ENCODE measurements at regions not wholly inside any gene's neighbourhood (a gene's known extent, or its start where the extent isn't known, plus 50 kb on each side); places are given as distances from the start of the nearest gene placed in this dataset.

DNA sequence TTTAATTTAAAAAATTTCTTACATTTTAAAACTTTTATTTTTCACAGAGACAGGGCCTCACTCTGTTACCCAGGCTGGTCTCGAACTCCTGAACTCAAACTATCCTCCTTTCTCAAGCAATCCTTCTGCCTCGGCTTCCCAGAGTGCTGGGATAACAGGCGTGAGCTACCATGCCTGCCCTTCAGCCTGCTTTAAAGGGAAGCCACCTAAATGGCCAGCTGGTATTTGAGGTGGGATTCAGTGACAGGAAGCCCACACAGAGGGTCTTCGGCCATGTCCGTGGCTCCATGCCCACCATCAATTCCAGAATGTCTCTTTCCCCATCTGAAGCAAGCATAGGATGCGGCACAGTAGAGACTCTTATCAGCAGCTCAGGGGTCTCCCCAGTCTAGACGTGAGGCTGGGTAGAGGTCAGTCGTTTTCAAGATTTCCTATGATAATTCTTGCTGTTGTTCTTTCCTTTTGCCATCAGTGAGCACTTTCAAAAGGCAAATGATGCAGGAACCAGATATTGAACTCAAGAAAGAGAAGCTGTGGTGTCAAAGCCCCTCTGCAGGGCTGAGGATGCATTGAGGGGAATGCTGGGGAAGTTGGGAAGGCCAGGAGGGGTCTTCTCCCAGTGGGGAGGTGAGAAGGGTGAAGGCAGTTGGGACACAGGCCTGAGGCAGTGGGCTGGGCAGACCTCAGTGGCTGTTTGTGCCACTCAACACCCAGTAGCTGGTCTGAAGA is 291.5 kb upstream of the IGFBP3 start:
- Histone ChIP-seq H2BK5ac (ENCODE audit: low read depth, low read length, poor library complexity) (no peak overlapping the region), H2AFZ (ENCODE audit: insufficient read depth, low read length, poor library complexity) (no peak overlapping the region), H4K8ac (ENCODE audit: low read depth, low read length) (no peak overlapping the region), H3K79me1 (ENCODE audit: low read length) (peaks cover 4% of the 10 kb centered on the region), H3K27ac (ENCODE audit: low read depth, low read length) (no peak overlapping the region), H3K9me3 (ENCODE audit: insufficient read depth, low read depth, low read length) (no peaks in the 10 kb centered on the region), H3K4me3 (ENCODE audit: low read depth, low read length) (no peak overlapping the region), H3K4ac (ENCODE audit: low read depth, low read length) (no peak overlapping the region), H3K27me3 (ENCODE audit: insufficient read depth, low read length) (no peaks in the 10 kb centered on the region), H3K4me1 (ENCODE audit: control insufficient read depth in 1 of 2, insufficient read depth in 2 of 2, low read length in 2 of 2) (peaks cover 6 to 7% of the 10 kb centered on the region in 2 experiments), H3K79me2 (ENCODE audit: control insufficient read depth, insufficient read depth, low read length, poor library complexity) (peaks cover 1% of the 10 kb centered on the region), H4K12ac (ENCODE audit: low read depth, low read length) (no peak overlapping the region), H2AK5ac (ENCODE audit: low read length) (peak overlapping the region; percentile 79), H3K4me2 (ENCODE audit: low read length) (no peak overlapping the region), H3K18ac (ENCODE audit: low read length) (no peak overlapping the region), H2BK120ac (ENCODE audit: insufficient read depth, low read length, poor library complexity) (no peak overlapping the region), H2BK12ac (ENCODE audit: low read length) (peak overlapping the region; percentile 33), H3K9ac (ENCODE audit: low read length) (no peak overlapping the region), H4K91ac (ENCODE audit: low read depth, low read length) (peak overlapping the region; percentile 45), H3K14ac (ENCODE audit: low read length) (no peak overlapping the region), H3K36me3 (ENCODE audit: control insufficient read depth in 1 of 2, insufficient read depth in 2 of 2, low read length in 2 of 2) (no peaks in the 10 kb centered on the region), H3K23ac (ENCODE audit: low read length) (no peak overlapping the region)
- WGBS (ENCODE audit: extremely low coverage, insufficient coverage, insufficient read length), result no CpG with 5 or more reads among the region's 8 CpGs
- no peak for DNase-seq

DNA sequence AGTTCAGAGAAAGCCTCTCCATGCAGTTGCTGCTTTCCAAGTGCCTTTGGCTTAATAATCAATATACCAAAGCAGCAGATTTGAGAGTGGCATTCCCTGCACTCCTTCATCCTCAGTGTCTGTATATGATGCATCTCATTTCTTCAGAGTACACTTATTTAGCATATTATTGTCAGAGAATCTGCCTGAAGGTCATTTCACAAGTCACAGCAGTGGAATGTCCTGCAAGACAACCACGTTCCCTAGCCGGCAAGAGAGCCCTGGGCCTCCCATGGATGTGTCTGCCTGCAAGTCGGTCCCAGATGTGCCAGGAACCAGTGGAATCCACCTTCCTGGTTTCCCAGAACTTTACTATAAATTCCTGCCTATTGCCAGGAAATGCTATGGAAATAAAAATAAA is 289.4 kb upstream of the IGFBP3 start:
- no CpG with 5 or more reads among the region's 3 CpGs for WGBS (ENCODE audit: extremely low coverage, insufficient coverage, insufficient read length)
- H3K4me3 ChIP-seq (ENCODE audit: low read depth, low read length), result no peak overlapping the region
- H2BK12ac ChIP-seq (ENCODE audit: low read length), result no peak overlapping the region
- no peak overlapping the region for H2BK120ac ChIP-seq (ENCODE audit: insufficient read depth, low read length, poor library complexity)
- no peak overlapping the region for H2AFZ ChIP-seq (ENCODE audit: insufficient read depth, low read length, poor library complexity)
- H3K27me3 ChIP-seq (ENCODE audit: insufficient read depth, low read length), result no peaks in the 10 kb centered on the region
- peaks cover 3 to 6% of the 10 kb centered on the region in 2 experiments for H3K4me1 ChIP-seq (ENCODE audit: control insufficient read depth in 1 of 2, insufficient read depth in 2 of 2, low read length in 2 of 2)
- peak; percentile 70 to 84 for DNase-seq
- peaks cover 1% of the 10 kb centered on the region for H3K79me2 ChIP-seq (ENCODE audit: control insufficient read depth, insufficient read depth, low read length, poor library complexity)
- no peak overlapping the region for H4K12ac ChIP-seq (ENCODE audit: low read depth, low read length)
- no peak overlapping the region for H3K14ac ChIP-seq (ENCODE audit: low read length)
- no peaks in the 10 kb centered on the region for H3K9me3 ChIP-seq (ENCODE audit: insufficient read depth, low read depth, low read length)
- H3K27ac ChIP-seq (ENCODE audit: low read depth, low read length), result no peak overlapping the region
- H3K79me1 ChIP-seq (ENCODE audit: low read length), result peaks cover 2% of the 10 kb centered on the region
- H3K9ac ChIP-seq (ENCODE audit: low read length), result no peak overlapping the region
- no peak overlapping the region for H4K8ac ChIP-seq (ENCODE audit: low read depth, low read length)
- no peak overlapping the region for H3K4me2 ChIP-seq (ENCODE audit: low read length)
- no peak overlapping the region for H4K91ac ChIP-seq (ENCODE audit: low read depth, low read length)
- H2BK5ac ChIP-seq (ENCODE audit: low read depth, low read length, poor library complexity), result no peak overlapping the region
- no peak overlapping the region for H3K4ac ChIP-seq (ENCODE audit: low read depth, low read length)
- H3K36me3 ChIP-seq (ENCODE audit: control insufficient read depth in 1 of 2, insufficient read depth in 2 of 2, low read length in 2 of 2), result no peaks in the 10 kb centered on the region
- H3K18ac ChIP-seq (ENCODE audit: low read length), result no peak overlapping the region
- no peak overlapping the region for H3K23ac ChIP-seq (ENCODE audit: low read length)
- no peak overlapping the region for H2AK5ac ChIP-seq (ENCODE audit: low read length)

DNA sequence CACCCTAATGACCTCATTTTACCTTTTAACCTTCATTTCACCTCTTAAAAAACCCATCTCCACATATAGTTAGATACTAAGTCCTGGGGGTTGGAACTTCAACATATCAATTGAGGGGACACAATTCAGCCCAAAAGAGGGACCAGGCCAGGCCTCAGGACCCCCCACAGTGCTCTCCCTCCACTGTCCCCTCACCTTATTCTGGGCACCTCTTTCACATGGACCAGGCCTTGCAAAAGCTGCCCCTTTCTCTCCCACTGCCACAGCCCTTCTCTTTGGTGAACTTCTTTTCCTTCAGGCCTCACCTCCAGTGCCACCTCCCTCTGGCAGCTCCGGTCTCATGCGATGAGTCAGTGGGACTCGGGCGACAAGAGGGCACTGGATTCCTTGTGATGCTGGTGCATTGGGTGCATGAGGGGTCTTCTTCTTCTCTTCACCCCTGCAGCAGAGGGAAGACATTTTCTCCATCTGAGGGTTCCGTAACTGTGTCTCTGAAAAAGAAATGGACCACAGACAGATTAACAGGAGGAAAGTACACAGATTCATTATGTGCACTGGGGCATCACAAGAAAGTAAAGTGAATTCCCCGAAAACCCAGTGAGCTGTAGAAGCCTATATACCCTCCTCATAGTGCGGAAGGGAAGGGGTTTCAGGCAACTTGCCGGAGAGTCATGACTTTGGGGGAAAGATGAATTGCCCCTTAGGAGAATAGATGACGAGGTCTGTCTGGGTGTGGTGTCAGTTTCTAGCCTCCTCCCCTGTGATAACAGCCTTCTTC is 288.7 kb upstream of the IGFBP3 start:
- no CpG with 5 or more reads among the region's 9 CpGs for WGBS (ENCODE audit: extremely low coverage, insufficient coverage, insufficient read length)
- peak overlapping the region; percentile 16 for H2BK12ac ChIP-seq (ENCODE audit: low read length)
- H2AK5ac ChIP-seq (ENCODE audit: low read length), result no peak overlapping the region
- H3K4me1 ChIP-seq (ENCODE audit: control insufficient read depth in 1 of 2, insufficient read depth in 2 of 2, low read length in 2 of 2), result peaks cover 3 to 8% of the 10 kb centered on the region in 2 experiments
- H3K27me3 ChIP-seq (ENCODE audit: insufficient read depth, low read length), result no peaks in the 10 kb centered on the region
- H3K9me3 ChIP-seq (ENCODE audit: insufficient read depth, low read depth, low read length), result no peaks in the 10 kb centered on the region
- no peak overlapping the region for H2BK5ac ChIP-seq (ENCODE audit: low read depth, low read length, poor library complexity)
- H3K18ac ChIP-seq (ENCODE audit: low read length), result no peak overlapping the region
- peaks cover 1% of the 10 kb centered on the region for H3K79me2 ChIP-seq (ENCODE audit: control insufficient read depth, insufficient read depth, low read length, poor library complexity)
- H3K27ac ChIP-seq (ENCODE audit: low read depth, low read length), result no peak overlapping the region
- no peak overlapping the region for H2AFZ ChIP-seq (ENCODE audit: insufficient read depth, low read length, poor library complexity)
- no peak overlapping the region for H3K4ac ChIP-seq (ENCODE audit: low read depth, low read length)
- H3K4me3 ChIP-seq (ENCODE audit: low read depth, low read length), result no peak overlapping the region
- DNase-seq, result no peak
- no peak overlapping the region for H4K8ac ChIP-seq (ENCODE audit: low read depth, low read length)
- peak overlapping the region; percentile 11 for H4K91ac ChIP-seq (ENCODE audit: low read depth, low read length)
- no peaks in the 10 kb centered on the region for H3K36me3 ChIP-seq (ENCODE audit: control insufficient read depth in 1 of 2, insufficient read depth in 2 of 2, low read length in 2 of 2)
- H3K4me2 ChIP-seq (ENCODE audit: low read length), result no peak overlapping the region
- no peak overlapping the region for H3K23ac ChIP-seq (ENCODE audit: low read length)
- H3K14ac ChIP-seq (ENCODE audit: low read length), result no peak overlapping the region
- peaks cover 2% of the 10 kb centered on the region for H3K79me1 ChIP-seq (ENCODE audit: low read length)
- no peak overlapping the region for H3K9ac ChIP-seq (ENCODE audit: low read length)
- H2BK120ac ChIP-seq (ENCODE audit: insufficient read depth, low read length, poor library complexity), result no peak overlapping the region
- H4K12ac ChIP-seq (ENCODE audit: low read depth, low read length), result no peak overlapping the region

DNA sequence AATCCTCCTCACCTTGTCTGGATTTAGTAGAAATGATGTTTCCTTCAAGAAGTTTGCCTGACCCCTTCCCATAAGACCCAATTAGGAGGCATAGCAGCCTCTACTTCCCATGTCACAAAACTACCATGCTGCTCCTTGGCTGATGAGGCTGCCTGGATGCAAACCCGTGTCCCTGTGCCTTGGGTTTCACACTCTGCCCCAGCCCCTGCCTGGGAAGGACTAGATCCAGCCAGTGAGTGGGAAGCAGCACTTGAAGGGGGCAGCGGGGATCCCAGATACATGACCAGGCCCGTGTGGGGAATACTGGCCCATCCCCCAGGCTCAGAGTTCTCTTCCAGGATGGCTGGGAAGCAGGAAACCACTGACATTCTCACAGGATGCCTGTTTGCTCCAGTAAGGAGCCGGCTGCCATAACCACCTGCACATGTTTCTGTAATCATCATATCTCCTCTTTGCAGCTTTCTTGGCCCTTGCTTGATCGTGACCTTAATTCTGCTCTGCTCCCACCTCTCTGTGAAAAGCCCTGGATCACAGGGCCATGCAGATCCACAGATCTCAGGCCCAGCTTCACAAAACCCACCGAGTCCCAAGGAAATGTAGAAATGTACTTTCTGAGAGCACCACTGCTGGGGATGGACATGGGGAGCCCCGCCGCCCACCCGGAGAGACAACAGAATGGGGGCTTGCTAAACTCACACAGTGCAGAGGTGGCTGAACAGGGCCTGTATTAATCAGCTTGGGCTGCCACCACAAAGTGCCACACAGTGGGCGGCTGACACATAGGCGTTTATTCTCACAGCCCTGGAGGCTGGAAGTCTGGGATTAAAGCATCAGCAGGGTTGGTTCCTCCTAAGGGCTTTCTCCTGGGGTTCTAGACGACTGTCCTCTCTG is 287.8 kb upstream of the IGFBP3 start:
- peak overlapping the region; percentile 4 for H4K91ac ChIP-seq (ENCODE audit: low read depth, low read length)
- no peak overlapping the region for H2AFZ ChIP-seq (ENCODE audit: insufficient read depth, low read length, poor library complexity)
- no peak overlapping the region for H2BK120ac ChIP-seq (ENCODE audit: insufficient read depth, low read length, poor library complexity)
- no peak overlapping the region for H3K4me3 ChIP-seq (ENCODE audit: low read depth, low read length)
- no peak for DNase-seq
- H3K14ac ChIP-seq (ENCODE audit: low read length), result no peak overlapping the region
- H3K4me2 ChIP-seq (ENCODE audit: low read length), result no peak overlapping the region
- H3K18ac ChIP-seq (ENCODE audit: low read length), result no peak overlapping the region
- no peak overlapping the region for H3K4ac ChIP-seq (ENCODE audit: low read depth, low read length)
- H3K27me3 ChIP-seq (ENCODE audit: insufficient read depth, low read length), result no peaks in the 10 kb centered on the region
- H2AK5ac ChIP-seq (ENCODE audit: low read length), result no peak overlapping the region
- H3K36me3 ChIP-seq (ENCODE audit: control insufficient read depth in 1 of 2, insufficient read depth in 2 of 2, low read length in 2 of 2), result no peaks in the 10 kb centered on the region
- no CpG with 5 or more reads among the region's 12 CpGs for WGBS (ENCODE audit: extremely low coverage, insufficient coverage, insufficient read length)
- no peak overlapping the region for H3K23ac ChIP-seq (ENCODE audit: low read length)
- H3K9ac ChIP-seq (ENCODE audit: low read length), result no peak overlapping the region
- H4K8ac ChIP-seq (ENCODE audit: low read depth, low read length), result no peak overlapping the region
- no peaks in the 10 kb centered on the region for H3K9me3 ChIP-seq (ENCODE audit: insufficient read depth, low read depth, low read length)
- H3K79me2 ChIP-seq (ENCODE audit: control insufficient read depth, insufficient read depth, low read length, poor library complexity), result no peaks in the 10 kb centered on the region
- H2BK5ac ChIP-seq (ENCODE audit: low read depth, low read length, poor library complexity), result no peak overlapping the region
- H3K79me1 ChIP-seq (ENCODE audit: low read length), result peaks cover 3% of the 10 kb centered on the region
- H4K12ac ChIP-seq (ENCODE audit: low read depth, low read length), result no peak overlapping the region
- peaks cover 0 to 4% of the 10 kb centered on the region in 2 experiments for H3K4me1 ChIP-seq (ENCODE audit: control insufficient read depth in 1 of 2, insufficient read depth in 2 of 2, low read length in 2 of 2)
- H2BK12ac ChIP-seq (ENCODE audit: low read length), result no peak overlapping the region
- H3K27ac ChIP-seq (ENCODE audit: low read depth, low read length), result no peak overlapping the region
